PC-3 (cell line): ENCODE measurements at regions not wholly inside any gene's neighbourhood (a gene's known extent, or its start where the extent isn't known, plus 50 kb on each side); places are given as distances from the start of the nearest gene placed in this dataset.
A peak's percentile ranks its signal among the peaks of the same experiment; 100 is the strongest.

Source experiments
- ATAC-seq: fragments of 200-7000 bp; cut with Tn5 transposase; 2 replicates; pipeline ENCODE4 v1.9.1; 2020; ENCODE audit warnings: mild to moderate bottlenecking, moderate library complexity
- BruUV-seq: library from RNA; stranded (reverse); fragments of 400-500 nt; replicated peaks from 2 replicates; lab custom pipeline; 2021; lab: Mats Ljungman, UMichigan
- CTCF ChIA-PET: fragments of 300-600 bp; sonication (Branson Sonifier 250); formaldehyde crosslinking; loops from one replicate; lab custom pipeline; 2022; ENCODE audit warnings: antibody characterized with exemption; lab: Charles Lee
- POLR2A ChIA-PET: fragments of 300-600 bp; sonication (Branson Sonifier 250); formaldehyde crosslinking; loops from one replicate; lab custom pipeline; 2022; ENCODE audit warnings: antibody characterized with exemption; ENCODE audit not compliant: unreplicated experiment; lab: Charles Lee
- DNase-seq: peaks from one replicate; pipeline ENCODE4 v3.0.0-alpha.2; 2015
- H2AFZ ChIP-seq: fragments of 300-600 bp; sonication (generic); 2 replicates; pipeline ENCODE4 v1.6.0; 2016; ENCODE audit warnings: antibody characterized with exemption, low read length
- H3F3A ChIP-seq: fragments of 300-600 bp; sonication (generic); one replicate; pipeline ENCODE4 v1.6.0; 2017; ENCODE audit warnings: antibody characterized with exemption, low read length, control low read depth, mild to moderate bottlenecking; ENCODE audit not compliant: unreplicated experiment
- H3K27ac ChIP-seq: fragments of 300-600 bp; sonication (generic); 2 replicates; pipeline ENCODE4 v1.5.1; 2016; ENCODE audit warnings: mild to moderate bottlenecking, low read length
- H3K27me3 ChIP-seq: fragments of 300-600 bp; sonication (generic); 2 replicates; pipeline ENCODE4 v1.6.1; 2016; ENCODE audit warnings: low read length, mixed read lengths
- H3K36me3 ChIP-seq: fragments of 300-600 bp; sonication (generic); 2 replicates; pipeline ENCODE4 v1.6.1; 2016; ENCODE audit warnings: low read depth, mixed run types, low read length, mixed read lengths
- H3K4me1 ChIP-seq: fragments of 300-600 bp; sonication (generic); 2 replicates; pipeline ENCODE4 v1.5.1; 2016; ENCODE audit warnings: low read length; ENCODE audit not compliant: insufficient read depth
- H3K4me2 ChIP-seq: fragments of 300-600 bp; sonication (generic); 2 replicates; pipeline ENCODE4 v1.6.0; 2016; ENCODE audit warnings: low read length
- H3K4me3 ChIP-seq: fragments of 300-600 bp; sonication (generic); 2 replicates; pipeline ENCODE4 v1.5.1; 2016; ENCODE audit warnings: mild to moderate bottlenecking, low read length, mixed read lengths
- H3K79me2 ChIP-seq: fragments of 300-600 bp; sonication (generic); 2 replicates; pipeline ENCODE4 v1.6.1; 2017; ENCODE audit warnings: low read length, mixed read lengths
- H3K9ac ChIP-seq: fragments of 300-600 bp; sonication (generic); 2 replicates; pipeline ENCODE4 v1.6.0; 2016; ENCODE audit warnings: mild to moderate bottlenecking, low read length
- H3K9me2 ChIP-seq: fragments of 300-600 bp; sonication (generic); replicated peaks from 2 replicates; pipeline ENCODE4 v1.6.1; 2016; ENCODE audit warnings: mixed run types, low read length, mixed read lengths
- H3K9me3 ChIP-seq: fragments of 300-600 bp; sonication (generic); 2 replicates; pipeline ENCODE4 v1.6.1; 2016; ENCODE audit warnings: low read length, mixed read lengths
- H4K20me1 ChIP-seq: fragments of 300-600 bp; sonication (generic); 2 replicates; pipeline ENCODE4 v1.6.1; 2016; ENCODE audit warnings: low read length, mixed read lengths
- CTCF ChIP-seq: fragments of 300-600 bp; sonication (generic); conservative IDR thresholded peaks from 2 replicates; pipeline ENCODE4 v1.5.1; 2017; ENCODE audit warnings: antibody characterized with exemption, low read depth, mild to moderate bottlenecking, low read length
- EZH2 ChIP-seq: fragments of 300-600 bp; sonication (generic); IDR thresholded peaks from one replicate; pipeline ENCODE4 v1.6.1; 2017; ENCODE audit warnings: antibody characterized with exemption, mild to moderate bottlenecking, low read length; ENCODE audit not compliant: unreplicated experiment
- EZH2phosphoT487 ChIP-seq: fragments of 300-600 bp; sonication (generic); IDR thresholded peaks from 2 replicates; pipeline ENCODE4 v1.6.1; 2018; ENCODE audit warnings: mild to moderate bottlenecking, antibody characterized with exemption, low read length, borderline replicate concordance
- intact Hi-C: fragments of 100-400 bp; cut with micrococcal nuclease; formaldehyde crosslinking; loops from 2 replicates; pipeline ENCODE4 v1.9.0; 2023

- intact Hi-C loops: no loop called here
- no peak overlapping the region for H3K4me3 ChIP-seq
- H3K27ac ChIP-seq: no peak overlapping the region
- no peak overlapping the region for H3K9ac ChIP-seq
- 0 out of 2 replicates have a peak, but pooled peaks cover 3% of the 10 kb centered on the region for H3K27me3 ChIP-seq
- H3K4me2 ChIP-seq: no peak overlapping the region
- no peaks in the 10 kb centered on the region for H3K4me1 ChIP-seq
- TF ChIP-seq EZH2phosphoT487 (no peak), EZH2 (no peak), CTCF (no peak)
- no peak overlapping the region for H2AFZ ChIP-seq
- no peaks in the 10 kb centered on the region for H3K79me2 ChIP-seq
- no peaks in the 10 kb centered on the region for H4K20me1 ChIP-seq
- DNase-seq (peak; percentile 10), ATAC-seq (peak; percentile 59; the same call in 1 of the 2 replicates)
- H3K36me3 ChIP-seq: no peaks in the 10 kb centered on the region
- ChIA-PET POLR2A (no interaction called here), CTCF (no interaction called here)
- BruUV-seq: no TSS peak
- no peaks in the 10 kb centered on the region for H3K9me3 ChIP-seq
- no peaks in the 10 kb centered on the region for H3F3A ChIP-seq
- H3K9me2 ChIP-seq: no peaks in the 10 kb centered on the region
These were observed 56.1 kb upstream of the ACSF3 start for GRCh38 chr16:89037261-89038152.

GRCh38 chr16:89038221-89038721, 55.4 kb upstream of the ACSF3 start:
- H3K27ac ChIP-seq: no peak overlapping the region
- H3F3A ChIP-seq: no peaks in the 10 kb centered on the region
- H3K9ac ChIP-seq: no peak overlapping the region
- ATAC-seq: no peak
- H3K36me3 ChIP-seq: no peaks in the 10 kb centered on the region
- H3K4me1 ChIP-seq: no peaks in the 10 kb centered on the region
- H3K9me2 ChIP-seq: no peaks in the 10 kb centered on the region
- no peak for TF ChIP-seq EZH2
- no peak for TF ChIP-seq EZH2phosphoT487
- no peak for TF ChIP-seq CTCF
- no peaks in the 10 kb centered on the region for H3K9me3 ChIP-seq
- BruUV-seq: no TSS peak
- POLR2A ChIA-PET: no interaction called here
- 0 out of 2 replicates have a peak, but pooled peaks cover 3% of the 10 kb centered on the region for H3K27me3 ChIP-seq
- no peak for DNase-seq
- CTCF ChIA-PET: no interaction called here
- intact Hi-C loops: no loop called here
- H3K79me2 ChIP-seq: no peaks in the 10 kb centered on the region
- no peak overlapping the region for H3K4me3 ChIP-seq
- no peak overlapping the region for H3K4me2 ChIP-seq
- no peaks in the 10 kb centered on the region for H4K20me1 ChIP-seq
- no peak overlapping the region for H2AFZ ChIP-seq
